ENCODE measurements at regions not wholly inside any gene's neighbourhood (a gene's known extent, or its start where the extent isn't known, plus 50 kb on each side); places are given as distances from the start of the nearest gene placed in this dataset.

DNA sequence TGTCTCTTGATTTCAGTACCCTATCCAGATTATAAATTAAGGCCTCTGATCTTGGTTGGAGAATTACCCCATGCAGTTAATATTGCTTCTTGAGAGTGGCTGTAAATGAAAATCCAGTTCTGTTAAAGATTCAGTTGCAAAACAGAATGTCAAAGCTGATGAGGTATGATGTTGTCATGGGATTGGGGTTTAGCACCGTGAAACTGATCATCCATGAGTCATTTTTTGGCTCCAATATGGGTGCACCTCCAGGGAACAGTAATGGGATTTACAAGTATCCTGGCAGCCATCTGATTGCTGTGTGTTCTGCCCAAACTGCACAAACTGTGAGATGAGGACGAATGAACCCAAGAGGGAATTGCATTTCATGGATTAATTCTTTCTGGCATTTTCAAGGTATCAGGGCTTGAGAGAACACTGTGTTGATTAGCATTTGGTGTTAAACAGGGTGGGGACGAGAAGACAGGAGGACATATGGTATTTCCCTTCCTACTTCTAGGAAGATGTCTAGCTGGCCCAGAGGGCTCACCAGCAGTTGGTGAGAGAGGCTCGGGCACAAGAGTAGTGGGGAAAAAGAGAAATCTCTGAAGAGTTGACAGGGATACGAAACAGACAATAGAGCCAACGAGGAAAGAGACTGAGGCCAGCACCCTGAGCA, 214.7 kb downstream of the GAS1 start:
- POLR2A ChIA-PET: no interaction called here
- no peaks in the 10 kb centered on the region for H3K27me3 Mint-ChIP-seq
- H3K9me3 Mint-ChIP-seq: no peaks in the 10 kb centered on the region
- H3K36me3 Mint-ChIP-seq (ENCODE audit: low read depth): no peaks in the 10 kb centered on the region
- CTCF ChIA-PET: no interaction called here
- H3K27ac Mint-ChIP-seq: no peak overlapping the region
- no peak for DNase-seq
- H3K4me3 Mint-ChIP-seq: no peak overlapping the region
- H3K4me1 Mint-ChIP-seq: no peaks in the 10 kb centered on the region

DNA sequence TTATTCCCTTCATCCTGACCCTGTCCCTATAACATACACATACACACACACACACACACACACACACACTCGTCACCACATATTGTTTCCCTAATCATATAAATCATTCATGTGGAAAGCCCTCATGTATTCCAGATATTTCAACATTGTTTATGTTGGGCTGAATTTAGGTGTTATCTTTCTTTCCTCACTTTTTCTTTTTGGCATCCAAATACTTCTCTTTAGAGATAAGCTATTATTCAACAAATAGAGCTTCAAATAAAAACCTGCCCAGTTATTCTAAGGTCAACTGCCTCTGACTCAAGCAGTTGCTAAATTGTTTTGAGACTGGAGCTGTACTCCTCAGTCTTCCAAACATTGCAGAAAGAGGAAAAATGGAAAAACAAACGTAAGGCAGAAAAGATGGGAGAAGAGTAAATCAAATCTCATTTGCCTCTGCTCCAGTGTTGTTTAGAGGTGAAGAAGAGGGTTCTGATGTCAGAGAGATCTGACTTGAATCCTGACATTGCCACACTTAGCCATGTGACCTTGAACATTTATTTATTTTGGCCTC, 215.7 kb downstream of the GAS1 start:
- Mint-ChIP-seq H3K27me3 (no peaks in the 10 kb centered on the region), H3K4me1 (no peaks in the 10 kb centered on the region), H3K36me3 (ENCODE audit: low read depth) (no peaks in the 10 kb centered on the region), H3K27ac (no peak overlapping the region), H3K4me3 (no peak overlapping the region), H3K9me3 (no peaks in the 10 kb centered on the region)
- POLR2A ChIA-PET: no interaction called here
- no peak for DNase-seq
- CTCF ChIA-PET: no interaction called here

DNA sequence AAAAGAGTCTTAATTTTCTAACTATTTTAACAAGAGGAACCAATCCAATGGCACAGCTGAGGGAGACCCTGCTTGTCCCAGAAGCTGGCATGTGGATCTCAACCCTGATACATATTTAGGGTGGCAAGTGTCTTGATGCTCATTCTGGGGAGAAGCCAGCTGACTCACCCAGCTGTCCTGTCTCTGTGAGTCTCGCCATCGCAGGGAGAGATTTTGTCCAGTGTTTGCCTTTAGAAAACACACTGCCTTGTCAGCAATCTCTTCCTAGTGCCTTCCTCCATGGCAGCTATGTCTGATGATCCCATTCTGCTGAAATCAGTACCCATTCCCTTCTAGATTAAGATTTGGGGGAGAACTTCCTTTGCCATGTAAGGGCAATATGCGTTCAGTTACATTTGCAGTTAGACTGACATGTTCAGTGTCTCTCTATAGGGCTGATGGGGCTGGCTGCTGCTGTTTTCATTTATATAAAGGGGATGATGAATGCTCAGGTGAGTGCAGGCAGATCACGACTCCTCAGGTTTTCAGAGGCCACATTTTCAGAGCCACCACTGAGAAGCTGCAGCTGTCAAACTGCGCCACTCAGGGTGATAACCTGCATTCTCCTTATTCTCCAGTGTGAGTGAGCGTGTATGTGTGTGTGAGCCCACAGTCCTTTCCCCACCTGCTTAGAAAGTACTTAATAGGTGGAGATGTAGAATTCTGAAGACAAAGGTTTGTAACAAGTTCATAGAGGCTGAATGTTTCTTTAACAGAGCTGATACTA, 217.0 kb downstream of the GAS1 start:
- H3K9me3 Mint-ChIP-seq: no peaks in the 10 kb centered on the region
- no peak overlapping the region for H3K4me3 Mint-ChIP-seq
- no peaks in the 10 kb centered on the region for H3K4me1 Mint-ChIP-seq
- ChIA-PET POLR2A (no interaction called here), CTCF (no interaction called here)
- H3K27me3 Mint-ChIP-seq: no peaks in the 10 kb centered on the region
- H3K27ac Mint-ChIP-seq: no peak overlapping the region
- no peak for DNase-seq
- H3K36me3 Mint-ChIP-seq (ENCODE audit: low read depth): no peaks in the 10 kb centered on the region

- POLR2A ChIA-PET: no interaction called here
- DNase-seq: no peak
- Mint-ChIP-seq H3K4me3 (no peak overlapping the region), H3K27ac (no peak overlapping the region), H3K4me1 (no peaks in the 10 kb centered on the region), H3K36me3 (ENCODE audit: low read depth) (no peaks in the 10 kb centered on the region), H3K27me3 (no peaks in the 10 kb centered on the region), H3K9me3 (no peaks in the 10 kb centered on the region)
- CTCF ChIA-PET: no interaction called here
Observed at GRCh38 chr9:86724529-86724928, 222.8 kb downstream of the GAS1 start.

DNA sequence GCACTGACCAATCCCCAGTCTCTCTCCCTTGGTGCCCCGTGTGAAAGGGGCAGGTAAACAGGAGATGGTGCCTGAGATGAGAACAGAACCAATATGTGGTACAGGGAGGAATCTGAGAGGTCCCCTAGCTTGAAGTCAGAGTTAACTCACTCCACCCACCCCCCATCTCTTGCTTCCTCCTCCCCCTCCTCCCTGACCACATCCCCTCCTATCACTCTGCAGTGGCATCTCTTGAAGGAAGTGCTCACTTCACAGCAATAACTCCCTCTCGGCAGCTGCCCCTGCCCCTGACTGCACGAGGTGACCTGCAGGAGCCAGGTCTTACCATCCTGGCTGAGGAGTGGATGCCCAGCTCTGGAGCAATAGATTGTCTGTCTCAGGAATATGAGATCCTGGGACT, 224.0 kb downstream of the GAS1 start:
- ChIA-PET POLR2A (no interaction called here), CTCF (no interaction called here)
- Mint-ChIP-seq H3K27me3 (no peaks in the 10 kb centered on the region), H3K9me3 (no peaks in the 10 kb centered on the region), H3K36me3 (ENCODE audit: low read depth) (no peaks in the 10 kb centered on the region), H3K4me3 (no peak overlapping the region), H3K27ac (no peak overlapping the region), H3K4me1 (no peaks in the 10 kb centered on the region)
- no peak for DNase-seq

GRCh38 chr9:86722706-86723075, 224.6 kb downstream of the GAS1 start:
- no peaks in the 10 kb centered on the region for H3K4me1 Mint-ChIP-seq
- ChIA-PET CTCF (no interaction called here), POLR2A (no interaction called here)
- no peaks in the 10 kb centered on the region for H3K9me3 Mint-ChIP-seq
- no peak for DNase-seq
- H3K4me3 Mint-ChIP-seq: no peak overlapping the region
- H3K36me3 Mint-ChIP-seq (ENCODE audit: low read depth): no peaks in the 10 kb centered on the region
- H3K27ac Mint-ChIP-seq: no peak overlapping the region
- H3K27me3 Mint-ChIP-seq: no peaks in the 10 kb centered on the region

GRCh38 chr9:86721843-86722705, 225.2 kb downstream of the GAS1 start:
- H3K27ac Mint-ChIP-seq: no peak overlapping the region
- DNase-seq: no peak
- CTCF ChIA-PET: no interaction called here

DNA sequence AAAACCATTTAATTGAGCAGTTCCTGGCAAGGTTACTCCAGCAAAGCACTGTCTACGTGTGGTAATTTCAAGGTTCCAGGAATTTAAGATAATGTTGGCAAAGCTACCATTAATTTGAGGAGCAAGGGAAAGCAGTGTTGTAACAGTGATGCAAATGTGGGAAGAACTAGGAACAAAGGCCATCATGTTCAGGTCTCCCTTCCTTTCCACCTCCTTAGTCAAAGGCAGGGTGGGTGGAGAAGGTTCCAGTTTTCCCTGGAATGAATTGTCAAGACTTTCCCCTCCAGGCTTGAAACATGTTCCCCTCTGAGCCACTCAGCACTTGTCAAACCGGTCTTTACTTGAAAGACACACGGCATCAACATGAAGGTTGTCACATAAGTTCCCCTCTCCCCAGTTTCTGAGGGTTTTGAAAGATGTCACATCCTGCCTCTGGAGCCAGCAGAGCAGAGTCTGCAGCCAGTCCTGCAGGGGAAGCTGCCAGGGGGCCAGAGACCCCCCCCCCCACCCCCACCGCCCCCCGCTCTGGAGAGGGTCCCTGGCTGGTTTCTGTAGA, 226.0 kb downstream of the GAS1 start:
- H3K27ac Mint-ChIP-seq: no peak overlapping the region
- DNase-seq: no peak
- ChIA-PET POLR2A (no interaction called here), CTCF (no interaction called here)
- H3K36me3 Mint-ChIP-seq (ENCODE audit: low read depth): no peaks in the 10 kb centered on the region
- H3K9me3 Mint-ChIP-seq: no peaks in the 10 kb centered on the region
- no peaks in the 10 kb centered on the region for H3K27me3 Mint-ChIP-seq
- no peak overlapping the region for H3K4me3 Mint-ChIP-seq
- H3K4me1 Mint-ChIP-seq: no peaks in the 10 kb centered on the region

More at GRCh38 chr9:86721843-86722705, 225.2 kb downstream of the GAS1 start:
- H3K4me1 Mint-ChIP-seq: no peaks in the 10 kb centered on the region
- H3K27me3 Mint-ChIP-seq: no peaks in the 10 kb centered on the region
- H3K4me3 Mint-ChIP-seq: no peak overlapping the region
- H3K36me3 Mint-ChIP-seq (ENCODE audit: low read depth): no peaks in the 10 kb centered on the region
- H3K9me3 Mint-ChIP-seq: no peaks in the 10 kb centered on the region
- POLR2A ChIA-PET: no interaction called here

DNA sequence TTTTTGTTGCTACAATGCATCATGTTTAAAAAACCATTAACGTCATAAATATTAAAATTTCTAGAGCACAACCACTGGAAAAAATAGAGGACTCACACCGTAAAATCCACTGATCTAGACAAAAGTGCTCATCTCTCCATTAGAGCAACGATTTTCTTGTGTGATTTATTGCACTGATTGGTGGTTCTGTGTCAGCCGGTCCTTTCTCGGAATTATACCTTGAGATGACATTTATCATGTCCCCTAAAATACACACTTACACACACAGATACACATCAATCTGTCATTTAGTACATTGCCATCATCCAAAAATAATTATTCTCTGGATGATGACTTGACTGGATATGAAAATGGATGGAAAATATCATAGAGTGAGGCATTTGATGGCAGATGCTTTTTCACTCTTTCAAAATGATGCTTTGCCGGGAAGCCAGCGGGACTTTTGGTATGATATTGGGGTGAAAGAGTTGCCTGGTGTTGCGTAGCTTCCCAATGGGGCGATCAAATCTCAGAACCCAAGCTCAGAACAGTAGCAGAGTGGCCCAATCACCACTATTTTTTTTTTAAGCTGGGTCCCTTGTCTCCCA, 226.6 kb downstream of the GAS1 start:
- H3K27me3 Mint-ChIP-seq: no peaks in the 10 kb centered on the region
- no peak overlapping the region for H3K27ac Mint-ChIP-seq
- ChIA-PET CTCF (no interaction called here), POLR2A (no interaction called here)
- no peaks in the 10 kb centered on the region for H3K36me3 Mint-ChIP-seq (ENCODE audit: low read depth)
- H3K4me1 Mint-ChIP-seq: no peaks in the 10 kb centered on the region
- no peaks in the 10 kb centered on the region for H3K9me3 Mint-ChIP-seq
- no peak overlapping the region for H3K4me3 Mint-ChIP-seq
- DNase-seq: no peak

DNA sequence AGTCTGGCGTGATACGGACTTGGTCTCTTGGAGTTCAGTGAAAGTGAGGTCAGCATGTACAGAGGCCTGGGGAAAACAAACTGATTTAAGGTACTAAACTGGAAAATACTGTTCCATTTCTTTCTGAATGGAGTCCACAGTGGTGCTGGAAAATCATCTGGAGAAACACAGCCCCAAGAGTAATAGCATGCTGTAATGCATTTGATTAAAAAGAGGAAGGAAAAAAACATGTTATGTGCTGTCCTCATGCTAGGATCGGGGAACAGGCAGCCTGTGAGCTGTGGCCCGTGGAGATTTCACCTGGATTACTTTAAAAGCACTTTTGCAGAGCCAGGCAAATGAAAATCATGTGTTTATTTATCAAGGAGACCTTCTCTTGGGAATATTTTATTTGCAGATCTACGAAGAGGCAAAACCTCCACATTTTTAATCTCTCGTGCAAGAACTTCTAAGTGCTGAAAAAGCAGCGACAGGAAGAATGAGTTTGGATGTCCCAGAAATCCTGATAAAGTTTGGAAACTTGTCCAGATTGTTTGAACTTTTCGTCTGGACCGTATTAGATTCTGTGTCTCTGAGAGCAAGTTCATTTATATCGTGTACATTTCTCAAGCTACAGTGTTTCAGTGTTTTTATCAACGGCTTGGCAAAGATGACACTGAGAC, 228.8 kb downstream of the GAS1 start:
- Mint-ChIP-seq H3K27me3 (no peaks in the 10 kb centered on the region), H3K36me3 (ENCODE audit: low read depth) (no peaks in the 10 kb centered on the region), H3K4me3 (no peak overlapping the region), H3K27ac (no peak overlapping the region), H3K4me1 (no peaks in the 10 kb centered on the region), H3K9me3 (no peaks in the 10 kb centered on the region)
- DNase-seq: no peak
- ChIA-PET POLR2A (no interaction called here), CTCF (no interaction called here)

DNA sequence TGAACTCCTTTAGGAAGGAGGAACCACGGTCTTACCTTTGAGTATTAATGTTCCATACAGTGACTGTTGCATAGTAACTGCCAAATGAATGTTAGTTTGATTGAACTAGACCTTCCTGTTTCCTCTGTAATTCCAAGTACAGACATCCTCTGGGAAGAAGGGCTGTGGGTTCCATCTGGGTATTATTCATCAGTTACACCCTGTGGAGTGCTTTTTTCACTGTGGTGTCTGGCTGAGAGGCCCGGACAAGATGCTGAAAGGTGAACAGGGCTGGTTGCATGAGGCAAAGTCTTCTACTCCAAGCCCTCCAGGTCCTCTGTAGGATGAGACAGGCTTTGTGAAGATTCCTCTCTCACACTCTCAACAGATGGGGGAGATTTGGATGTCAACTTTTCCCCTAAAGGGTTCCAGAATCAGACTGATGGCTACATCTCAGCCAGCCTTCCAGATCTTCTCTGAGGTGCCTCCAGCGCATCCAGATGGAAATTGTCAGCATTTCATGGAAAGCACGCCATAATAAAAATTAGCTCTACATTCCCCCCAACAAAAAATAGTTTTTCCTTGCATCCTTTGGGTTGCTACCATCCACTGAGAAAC, 230.9 kb downstream of the GAS1 start:
- ChIA-PET CTCF (no interaction called here), POLR2A (no interaction called here)
- Mint-ChIP-seq H3K9me3 (no peaks in the 10 kb centered on the region), H3K4me1 (no peaks in the 10 kb centered on the region), H3K27me3 (no peaks in the 10 kb centered on the region), H3K27ac (no peak overlapping the region), H3K36me3 (ENCODE audit: low read depth) (no peaks in the 10 kb centered on the region), H3K4me3 (no peak overlapping the region)
- no peak for DNase-seq

DNA sequence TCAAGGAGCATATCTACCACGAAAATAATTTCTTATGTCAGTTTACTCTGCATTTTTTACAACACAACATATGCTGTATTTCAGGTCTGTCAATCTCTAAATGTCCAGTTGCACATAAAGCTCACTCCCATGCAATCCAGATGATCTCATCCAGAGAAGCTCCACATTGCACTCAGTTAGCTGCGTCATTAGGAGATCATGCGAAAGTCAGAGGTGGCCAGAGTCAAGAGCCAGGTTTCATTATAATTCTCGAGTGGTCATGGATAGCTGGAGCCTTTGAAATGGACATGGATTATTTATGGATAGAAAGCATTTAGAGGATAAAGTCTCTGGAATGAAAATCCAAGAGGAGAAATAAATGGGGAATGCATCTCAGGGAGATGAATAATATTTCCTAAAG, 232.3 kb downstream of the GAS1 start:
- no peak overlapping the region for H3K27ac Mint-ChIP-seq
- H3K9me3 Mint-ChIP-seq: no peaks in the 10 kb centered on the region
- no peaks in the 10 kb centered on the region for H3K4me1 Mint-ChIP-seq
- DNase-seq: no peak
- CTCF ChIA-PET: no interaction called here
- POLR2A ChIA-PET: no interaction called here
- H3K4me3 Mint-ChIP-seq: no peak overlapping the region
- H3K36me3 Mint-ChIP-seq (ENCODE audit: low read depth): no peaks in the 10 kb centered on the region
- H3K27me3 Mint-ChIP-seq: no peaks in the 10 kb centered on the region
